ENCODE measurements at regions not wholly inside any gene's neighbourhood (a gene's known extent, or its start where the extent isn't known, plus 50 kb on each side); places are given as distances from the start of the nearest gene placed in this dataset.

- DNase-seq (ENCODE audit: low read depth in 2 of 2) = peak; percentile 78 to 93
- no peak overlapping the region for H3K4me3 ChIP-seq (replicated peaks in 1 of 2; ENCODE audit: low read depth in 2 of 2, low read length in 2 of 2)
- no peak for TF ChIP-seq CTCF (IDR thresholded peaks at IDR 0.05; ENCODE audit: low read depth, low read length)
Measured at GRCh38 chr7:22651534-22652243, 75.3 kb upstream of the IL6 start.

- H3K4me3 ChIP-seq (replicated peaks in 1 of 2; ENCODE audit: low read depth in 2 of 2, low read length in 2 of 2) = no peak overlapping the region
- peak; percentile 27 to 66 for DNase-seq (ENCODE audit: low read depth in 2 of 2)
- TF ChIP-seq CTCF (IDR thresholded peaks at IDR 0.05; ENCODE audit: low read depth, low read length) = no peak
Measured at GRCh38 chr7:22651036-22651435, 76.0 kb upstream of the IL6 start.

- no peak for DNase-seq (ENCODE audit: low read depth in 2 of 2)
- no peak for TF ChIP-seq CTCF (IDR thresholded peaks at IDR 0.05; ENCODE audit: low read depth, low read length)
- no peak overlapping the region for H3K4me3 ChIP-seq (replicated peaks in 1 of 2; ENCODE audit: low read depth in 2 of 2, low read length in 2 of 2)
Measured at GRCh38 chr7:22649686-22650085, 77.3 kb upstream of the IL6 start.

GRCh38 chr7:22647451-22648257, 79.3 kb upstream of the IL6 start:
- no peak for TF ChIP-seq CTCF (IDR thresholded peaks at IDR 0.05; ENCODE audit: low read depth, low read length)
- DNase-seq (ENCODE audit: low read depth in 2 of 2) = peak; percentile 93 to 96
- H3K4me3 ChIP-seq (replicated peaks in 1 of 2; ENCODE audit: low read depth in 2 of 2, low read length in 2 of 2) = no peak overlapping the region

GRCh38 chr7:22645418-22646181, 81.4 kb upstream of the IL6 start:
- H3K4me3 ChIP-seq (replicated peaks in 1 of 2; ENCODE audit: low read depth in 2 of 2, low read length in 2 of 2) = no peak overlapping the region
- no peak for TF ChIP-seq CTCF (IDR thresholded peaks at IDR 0.05; ENCODE audit: low read depth, low read length)
- no peak for DNase-seq (ENCODE audit: low read depth in 2 of 2)

GRCh38 chr7:22642454-22642853, 84.5 kb upstream of the IL6 start:
- no peak for TF ChIP-seq CTCF (IDR thresholded peaks at IDR 0.05; ENCODE audit: low read depth, low read length)
- no peak overlapping the region for H3K4me3 ChIP-seq (replicated peaks in 1 of 2; ENCODE audit: low read depth in 2 of 2, low read length in 2 of 2)
- no peak for DNase-seq (ENCODE audit: low read depth in 2 of 2)
